HG02885 (cell line): ENCODE measurements at regions not wholly inside any gene's neighbourhood (a gene's known extent, or its start where the extent isn't known, plus 50 kb on each side); places are given as distances from the start of the nearest gene placed in this dataset.
A peak's percentile ranks its signal among the peaks of the same experiment; 100 is the strongest.

Experiments
- ATAC-seq: cut with Tn5 transposase; IDR thresholded peaks from one replicate; pipeline ENCODE4 v1.9.1; 2021; ENCODE audit warnings: mild to moderate bottlenecking; ENCODE audit not compliant: unreplicated experiment, poor library complexity

DNA sequence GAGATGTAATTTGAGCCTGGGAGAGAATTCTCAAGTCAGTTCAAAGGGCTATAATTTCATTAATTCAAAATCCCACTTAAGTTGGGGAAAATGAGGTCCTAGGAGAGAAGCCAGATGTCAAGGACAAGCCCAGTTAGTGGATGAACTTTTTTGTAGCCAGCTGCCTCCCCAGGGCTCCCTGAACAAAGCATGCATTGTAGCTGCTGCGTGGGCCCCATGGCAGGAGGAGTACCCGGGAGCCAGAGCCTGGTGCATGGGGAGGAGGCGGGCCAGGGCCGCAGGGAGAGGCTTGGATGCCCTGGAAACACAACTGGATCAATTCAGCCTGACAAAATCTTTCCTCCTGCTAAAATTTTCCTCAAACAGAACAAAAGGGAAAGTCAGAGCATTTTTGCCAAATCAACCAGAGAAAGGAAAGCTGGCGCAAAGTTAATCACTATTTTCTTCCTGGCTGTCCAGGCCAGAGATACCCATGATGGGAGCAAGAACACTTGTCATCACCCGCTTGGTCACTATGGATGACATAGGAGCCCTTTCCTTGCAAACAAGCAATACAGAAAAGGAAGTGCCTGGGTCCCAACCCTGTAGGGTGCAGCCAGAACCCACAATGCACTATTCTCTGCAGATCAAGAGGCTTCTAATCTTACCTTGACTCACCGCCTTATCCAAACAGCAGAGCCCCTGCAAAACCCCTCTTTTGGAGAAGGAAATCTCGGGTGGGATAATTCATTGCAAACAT lies 248.1 kb upstream of the RAB4A start:
- ATAC-seq, result no peak

DNA sequence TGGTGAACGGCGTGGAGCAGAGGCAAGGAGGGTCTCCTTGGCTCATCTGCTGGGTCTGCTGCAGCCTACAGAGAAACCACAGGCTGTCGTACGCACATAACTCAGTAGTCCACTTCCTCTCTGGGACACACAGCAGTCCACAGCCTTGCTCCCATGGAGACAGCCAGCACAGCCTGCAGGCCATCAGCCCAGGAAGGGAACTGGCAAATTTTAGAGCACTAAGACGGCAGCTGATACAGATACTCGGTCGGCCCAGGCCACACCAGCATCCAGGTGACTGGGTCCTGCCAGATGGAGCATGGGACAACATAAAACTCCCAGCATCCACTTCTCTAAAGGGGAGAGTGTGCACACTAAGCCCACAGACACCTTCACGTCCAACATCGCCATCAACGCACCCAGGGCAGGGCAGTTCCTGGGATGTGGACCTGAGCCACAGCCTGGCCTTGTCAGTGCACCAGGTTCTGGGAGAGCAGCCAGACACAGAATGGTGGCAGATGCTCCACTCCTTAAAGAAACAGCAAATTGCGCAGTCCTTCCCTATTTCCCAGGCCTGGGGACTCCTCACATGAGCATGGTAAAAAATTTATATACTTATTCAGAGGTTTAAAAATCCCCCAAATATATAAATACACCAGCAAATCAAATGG lies 247.1 kb upstream of the RAB4A start:
- ATAC-seq, result no peak

DNA sequence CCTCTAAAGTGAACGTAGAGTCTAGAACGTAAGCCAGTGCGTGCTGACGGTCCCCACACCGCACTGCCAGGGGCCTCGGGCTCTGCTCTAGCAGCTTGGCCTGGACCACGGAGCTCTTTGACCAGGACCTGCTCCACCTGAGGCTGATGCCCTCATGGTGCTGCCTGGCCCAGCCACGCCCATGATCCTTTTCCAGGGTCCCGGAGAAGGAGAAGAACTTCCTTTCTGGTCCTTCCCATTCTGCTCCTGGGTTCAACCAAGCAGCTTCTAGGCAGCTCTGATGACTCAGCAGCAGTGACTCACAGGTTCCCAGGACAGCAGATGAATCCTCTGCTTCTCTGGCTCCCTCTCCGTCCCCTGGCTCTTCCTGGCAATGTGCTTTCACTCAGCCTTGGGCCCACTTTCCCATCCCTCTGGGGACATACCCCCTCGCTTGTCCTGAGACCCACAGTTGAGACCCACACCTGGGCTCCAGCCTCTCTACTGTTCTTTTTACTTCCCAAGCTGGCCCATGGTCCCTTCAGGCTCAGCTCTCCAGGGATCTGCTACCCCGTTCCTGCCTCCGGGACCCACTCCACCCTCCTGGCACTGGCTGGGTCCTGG lies 246.3 kb upstream of the RAB4A start:
- ATAC-seq, result no peak

DNA sequence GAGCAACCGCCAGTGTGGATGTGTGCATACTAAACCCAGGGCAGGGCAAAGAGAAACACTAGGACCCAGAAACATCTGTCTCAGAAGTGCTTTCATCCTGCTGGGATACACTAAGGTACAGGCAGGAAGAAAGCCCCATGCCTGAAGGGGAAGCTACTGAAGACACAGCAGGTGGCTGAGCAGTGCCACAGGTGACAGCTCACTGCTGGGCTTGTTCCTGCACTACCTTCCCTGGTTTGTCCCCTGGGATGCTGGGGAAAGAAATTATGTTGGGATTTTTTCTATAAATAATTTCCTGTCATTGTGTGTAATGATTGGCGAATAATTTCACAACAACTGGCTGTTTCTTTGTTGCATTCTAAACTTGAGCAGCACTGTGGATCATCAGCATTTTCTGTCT lies 245.3 kb upstream of the RAB4A start:
- no peak for ATAC-seq

DNA sequence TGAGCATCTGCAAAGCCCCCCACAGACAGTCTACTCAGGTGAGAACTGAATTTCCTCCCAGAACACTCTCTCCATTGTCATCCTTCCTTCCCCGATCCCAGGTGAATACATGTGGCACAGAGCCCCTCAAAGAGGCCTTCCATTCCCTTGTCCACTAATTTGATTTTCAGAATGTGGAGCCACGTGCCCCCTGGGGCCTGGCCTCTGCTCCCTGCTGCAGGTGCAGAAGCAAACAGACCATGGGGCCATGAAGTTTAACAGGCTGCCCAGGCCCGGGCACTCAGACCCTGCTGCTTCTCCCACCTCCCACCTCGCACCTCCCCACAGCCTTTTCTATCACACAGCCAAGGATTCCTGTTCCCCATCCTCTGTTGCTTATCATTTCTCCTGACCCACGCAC lies 243.8 kb upstream of the RAB4A start:
- no peak for ATAC-seq

DNA sequence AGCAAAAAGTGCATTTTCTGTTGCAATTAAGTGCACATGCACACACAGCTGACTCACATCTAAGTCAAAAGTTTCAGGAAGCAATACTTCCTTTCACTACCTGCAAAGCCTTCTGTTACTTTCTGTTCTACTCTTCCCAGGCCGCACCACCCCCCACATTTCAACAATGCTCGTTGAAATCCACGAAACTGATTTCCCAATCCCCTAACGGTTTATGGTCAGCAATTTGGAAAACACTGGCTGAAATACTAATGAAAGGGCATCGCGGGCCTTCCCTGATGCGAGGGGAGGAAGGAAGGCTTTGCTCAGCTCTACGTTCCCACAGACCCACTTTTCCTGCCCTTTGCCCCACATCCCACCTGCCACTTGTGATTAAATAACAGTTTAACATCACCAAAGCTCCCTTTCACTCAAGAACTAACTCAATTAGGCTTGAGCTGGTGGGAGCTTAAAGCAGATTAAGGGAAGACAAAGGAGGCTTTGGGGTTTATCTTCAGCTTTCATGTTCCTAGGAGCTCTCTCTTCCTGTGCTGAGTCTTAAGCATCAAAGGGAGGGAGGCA lies 243.2 kb upstream of the RAB4A start:
- no peak for ATAC-seq

DNA sequence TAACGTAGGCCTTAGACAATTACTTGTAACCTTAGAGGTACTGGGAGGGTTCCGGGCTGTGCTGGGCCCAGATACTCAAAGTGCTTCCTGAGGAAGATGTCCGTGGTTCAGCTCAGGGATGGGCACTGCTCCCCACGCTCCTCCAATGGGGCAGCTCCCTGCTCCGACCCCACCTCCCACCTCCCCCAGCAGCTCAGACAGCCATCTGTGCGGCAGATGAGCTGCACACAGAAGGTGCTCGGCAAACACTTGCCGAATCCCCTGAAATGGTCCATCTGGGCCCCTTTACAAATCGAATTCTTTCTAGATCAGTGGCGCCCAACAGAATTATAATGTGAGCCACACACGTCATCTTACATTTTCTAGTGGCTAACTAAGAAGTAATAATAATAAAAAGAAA lies 242.4 kb upstream of the RAB4A start:
- no peak for ATAC-seq

DNA sequence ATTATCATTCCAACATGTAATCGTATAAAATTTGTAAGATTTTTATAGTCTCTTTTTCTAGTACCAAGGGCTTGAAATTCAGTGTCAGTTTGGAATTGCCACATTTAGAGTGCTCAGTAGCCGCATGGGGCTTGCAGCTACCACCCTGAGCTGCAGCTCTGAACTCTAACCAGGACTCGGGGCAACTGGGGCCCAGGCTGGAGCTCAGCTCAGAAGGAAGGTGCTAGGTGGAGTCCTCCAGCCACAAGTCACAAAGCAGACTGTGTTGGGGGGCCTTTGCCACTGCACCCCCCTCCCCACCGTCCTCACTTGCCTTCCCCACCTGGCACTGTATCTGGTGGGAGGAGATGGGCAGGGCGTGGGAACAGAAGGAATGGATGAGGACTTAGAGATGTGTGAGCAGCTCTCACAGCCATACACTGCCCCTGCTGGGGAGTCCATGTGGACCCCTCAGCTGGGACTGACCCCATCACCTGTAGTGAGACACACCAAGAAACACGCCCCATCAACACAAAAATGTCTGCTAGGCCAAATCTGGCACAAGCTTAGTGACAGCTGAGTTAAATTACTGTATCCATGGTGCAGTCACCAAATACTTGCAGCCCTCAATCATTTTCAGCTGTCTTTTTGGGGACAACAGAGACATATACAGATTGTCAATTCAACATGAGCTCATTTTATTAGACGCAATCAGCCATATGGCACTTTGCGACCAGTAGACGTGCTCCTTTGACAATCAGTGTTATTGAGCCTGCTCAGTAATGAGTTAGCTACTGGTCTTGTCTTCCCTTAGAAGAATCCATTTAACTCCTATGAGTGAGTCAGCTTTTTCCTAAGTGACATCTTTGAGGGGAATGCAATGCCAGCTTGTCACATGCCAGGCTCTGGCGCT lies 241.7 kb upstream of the RAB4A start:
- no peak for ATAC-seq

DNA sequence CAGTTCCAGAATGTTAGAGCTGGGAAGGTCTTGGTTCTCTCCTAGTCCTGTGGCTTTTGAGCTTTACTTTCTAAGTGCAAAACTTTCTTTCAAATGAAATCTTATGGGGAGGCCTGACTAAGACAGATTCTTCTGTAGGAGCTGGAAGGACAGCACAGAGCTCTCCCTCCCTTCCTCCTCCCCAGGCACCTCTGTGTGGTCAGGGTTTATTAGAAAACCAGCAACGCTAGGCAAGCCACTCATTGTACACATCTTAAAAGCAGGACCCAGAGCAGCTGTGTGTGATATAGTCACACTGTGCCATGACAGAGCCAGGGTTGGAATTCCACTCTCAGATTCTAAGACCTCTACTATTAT lies 241.1 kb upstream of the RAB4A start:
- ATAC-seq, result no peak

DNA sequence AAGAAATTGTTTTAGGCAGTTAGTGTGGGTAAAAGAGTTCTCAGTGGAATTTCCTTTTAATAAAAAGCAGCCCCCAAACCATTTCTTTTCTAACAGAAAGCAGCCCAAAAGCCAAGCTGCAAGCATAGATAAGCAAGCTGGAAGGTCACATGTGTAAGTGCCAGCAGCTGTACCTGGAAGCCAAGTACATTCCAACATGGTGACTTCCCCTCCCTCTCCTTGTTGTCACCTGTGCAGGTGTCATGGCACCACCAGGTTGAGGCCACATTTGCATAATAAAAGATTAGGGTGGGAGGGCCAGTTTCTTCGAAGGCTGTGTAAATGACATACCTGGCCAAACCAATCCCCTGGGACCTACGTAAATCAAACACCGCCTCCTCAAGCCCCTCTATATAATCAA lies 240.3 kb upstream of the RAB4A start:
- no peak for ATAC-seq

DNA sequence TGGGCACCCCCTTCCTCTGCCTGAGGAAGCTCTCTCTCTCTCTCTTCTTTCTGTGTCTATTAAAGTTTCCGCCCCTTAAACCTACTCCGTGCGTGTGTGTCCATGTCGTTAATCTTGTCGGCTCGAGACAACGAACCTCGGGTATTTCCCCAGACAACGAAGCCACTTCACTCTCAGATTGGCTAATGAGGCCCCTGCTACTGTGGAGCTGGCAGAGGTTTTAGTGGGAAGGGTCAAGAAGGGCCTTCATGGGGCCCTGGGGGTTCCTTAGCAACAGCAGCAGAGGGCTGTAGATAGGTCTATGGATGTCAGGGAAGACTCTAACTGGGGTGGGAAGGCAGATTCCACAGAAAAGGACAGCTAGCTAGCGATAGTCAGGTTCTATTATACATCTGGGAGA lies 239.8 kb upstream of the RAB4A start:
- ATAC-seq, result no peak

DNA sequence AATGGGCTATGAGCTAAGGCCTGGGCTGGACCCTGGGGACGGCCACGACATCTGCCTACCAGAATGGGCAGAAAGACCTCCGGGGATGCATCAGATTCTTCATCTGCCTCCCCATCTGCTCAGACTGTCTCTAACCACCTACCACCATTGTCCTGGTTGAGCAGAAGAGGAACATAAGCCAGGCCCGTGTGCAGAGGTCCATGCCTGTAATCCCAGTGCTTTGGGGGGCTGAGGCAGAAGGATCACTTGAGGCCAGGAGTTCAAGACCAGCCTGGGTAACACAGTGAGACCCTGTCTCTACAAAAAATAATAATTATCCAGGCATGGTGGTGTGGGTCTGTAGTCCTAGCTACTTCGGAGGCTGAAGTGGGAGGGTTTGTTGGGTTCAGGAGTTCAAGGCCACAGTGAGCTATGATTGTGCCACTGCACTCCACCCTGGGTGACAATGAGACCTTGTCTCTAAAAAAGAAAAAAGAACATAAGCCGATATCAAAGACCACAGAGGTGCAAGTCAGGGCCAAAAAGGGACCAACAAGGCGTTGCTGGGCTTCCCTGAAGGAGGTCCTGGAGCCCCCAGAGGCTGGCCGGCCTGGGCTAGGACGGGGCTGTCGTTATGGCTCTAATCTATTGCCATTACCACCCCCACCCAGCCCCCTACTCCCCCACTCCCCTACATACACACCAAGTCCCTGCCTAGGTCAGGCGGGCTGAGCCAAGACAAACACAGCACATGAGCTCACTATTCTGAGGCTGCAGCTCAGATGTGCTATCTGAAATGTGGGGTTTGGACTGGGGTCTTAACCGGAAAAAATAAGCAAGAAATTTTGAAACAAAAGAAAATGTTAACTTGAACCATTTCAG lies 239.2 kb upstream of the RAB4A start:
- ATAC-seq, result no peak

DNA sequence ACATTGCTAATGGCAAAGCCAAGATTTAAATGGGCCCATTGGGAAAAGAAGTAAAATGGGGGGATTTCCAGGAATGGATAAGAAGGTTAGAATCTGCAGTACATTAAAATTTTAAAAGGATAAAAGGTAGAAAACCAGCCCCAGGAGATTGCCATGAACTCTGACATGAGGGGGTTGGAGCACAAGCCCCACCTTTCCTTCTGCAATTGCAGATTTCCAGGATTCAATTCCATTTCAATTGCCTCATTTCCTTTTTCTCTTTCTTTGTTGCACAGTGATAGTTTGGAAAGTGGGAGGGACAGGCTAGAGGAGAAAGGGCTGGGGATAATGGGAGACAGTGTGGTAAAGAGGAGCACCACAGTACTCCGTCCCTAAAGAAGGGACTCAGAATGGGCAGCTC lies 238.5 kb upstream of the RAB4A start:
- no peak for ATAC-seq

DNA sequence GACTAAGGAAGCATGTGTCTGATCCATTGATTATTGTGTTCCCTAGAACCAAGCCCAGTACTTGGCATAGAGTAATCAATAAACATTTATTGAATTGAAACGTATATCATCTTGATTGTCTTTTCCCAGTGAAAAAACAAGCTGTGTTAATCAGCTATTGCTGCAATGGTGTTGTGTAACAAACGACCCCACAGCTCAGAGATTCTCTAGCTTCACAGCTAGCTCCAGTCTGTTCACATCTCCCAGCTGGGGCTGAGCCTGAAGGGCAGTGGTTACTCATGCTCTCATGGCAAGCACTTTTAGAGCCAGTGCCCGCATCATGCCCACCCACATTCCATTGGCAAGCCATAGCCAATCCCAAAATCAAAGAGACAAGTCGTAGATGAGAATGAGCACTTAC lies 237.4 kb upstream of the RAB4A start:
- no peak for ATAC-seq

DNA sequence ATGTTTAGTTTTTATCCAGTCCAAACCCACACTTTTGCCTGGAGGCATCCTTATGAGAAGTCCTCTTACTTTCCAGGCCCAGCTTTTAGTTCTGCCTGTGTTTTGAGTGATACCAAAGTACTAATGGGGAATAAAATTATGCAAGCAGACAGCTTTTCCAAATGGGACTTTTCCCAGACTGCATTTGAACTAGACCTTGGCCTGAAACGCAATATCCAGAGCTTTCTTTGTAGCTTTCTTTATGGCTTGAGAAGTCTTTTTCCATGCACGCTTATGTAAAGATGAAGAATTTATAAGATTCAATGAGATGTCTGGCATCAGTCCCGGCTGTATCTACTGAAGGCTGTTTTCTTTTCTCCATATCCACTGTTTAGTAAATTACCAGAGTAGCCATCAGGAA lies 236.6 kb upstream of the RAB4A start:
- no peak for ATAC-seq

DNA sequence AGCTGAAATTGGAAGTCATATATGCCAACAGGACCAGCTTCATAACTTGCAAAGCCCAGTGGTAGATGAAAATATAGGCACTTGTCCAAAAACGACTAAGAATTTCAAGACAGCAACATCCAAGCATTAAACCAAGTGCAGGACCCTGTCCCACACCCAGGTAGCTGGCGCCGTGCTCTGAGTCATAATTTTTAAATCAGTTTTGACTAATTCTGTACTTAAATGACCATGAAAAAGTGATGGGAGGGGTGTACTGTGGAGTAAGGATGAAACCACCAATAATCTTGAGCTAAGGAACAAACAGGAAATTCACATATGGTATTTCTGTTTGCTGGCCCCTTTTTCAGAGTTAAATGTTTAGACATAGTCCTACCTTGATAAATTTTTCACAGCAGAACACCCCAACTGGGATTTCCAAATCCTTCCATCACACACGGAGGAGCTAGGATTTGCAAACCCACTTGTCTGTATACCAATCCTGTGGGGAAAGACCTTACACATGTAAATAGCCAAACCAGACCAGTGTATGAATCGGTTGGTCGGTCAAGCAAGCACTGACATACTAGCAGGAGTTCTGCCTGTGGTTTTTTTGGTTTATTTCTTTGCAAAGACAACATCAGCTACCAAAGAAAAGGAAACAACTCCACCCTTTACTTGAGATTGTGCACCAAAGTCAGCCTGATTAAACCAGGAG lies 235.7 kb upstream of the RAB4A start:
- peak; percentile 94 for ATAC-seq

DNA sequence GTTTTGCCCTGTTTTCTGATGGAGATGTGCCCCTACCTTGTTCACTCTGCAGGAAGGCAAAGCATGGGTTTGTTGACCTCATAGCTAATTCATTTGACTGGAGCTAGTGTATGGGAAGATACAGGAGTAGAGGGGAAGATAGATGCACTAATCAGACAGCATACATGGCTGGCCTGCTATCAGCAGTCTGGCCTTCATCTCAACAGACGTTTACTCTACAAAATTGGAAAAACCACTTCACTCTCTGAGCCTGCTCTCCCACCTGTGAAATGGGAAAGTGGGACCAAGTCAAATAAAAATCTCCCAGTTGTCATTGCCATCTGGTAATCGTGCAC lies 235.2 kb upstream of the RAB4A start:
- no peak for ATAC-seq

DNA sequence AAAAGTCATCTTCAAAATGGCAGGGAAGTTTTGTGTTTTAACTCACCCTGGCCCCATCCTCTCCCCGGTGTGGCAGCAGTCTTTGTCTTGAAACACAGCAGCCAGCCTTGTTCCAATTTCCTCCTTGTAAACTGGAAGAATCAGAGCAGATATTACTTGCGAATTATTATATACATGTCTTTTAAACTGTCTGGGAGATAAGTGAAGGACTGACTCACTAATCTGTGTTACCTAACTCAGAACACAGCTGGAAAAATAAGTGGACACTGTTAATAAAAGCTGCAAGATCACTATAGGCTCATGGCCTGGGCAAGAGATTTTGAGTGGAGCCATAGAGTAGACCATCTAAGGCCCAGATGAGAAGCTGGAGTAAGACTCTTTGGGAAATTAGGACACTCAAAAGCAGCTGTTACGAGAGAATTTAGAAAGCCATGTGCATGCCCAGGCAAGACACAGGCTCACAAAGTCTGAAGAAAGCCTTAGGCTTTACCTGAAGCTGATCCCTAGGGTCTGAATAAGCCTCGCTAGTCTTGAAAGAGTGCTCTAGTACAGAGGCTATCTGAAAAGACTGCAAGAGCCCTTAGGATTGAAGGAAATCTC lies 233.0 kb upstream of the RAB4A start:
- ATAC-seq, result no peak
